Hematopoietic multipotent progenitor cell treated with erythropoietin and hydrocortisone succinate and interleukin-3 and kit ligand, for 17 days (in vitro differentiated cells): ENCODE measurements at regions not wholly inside any gene's neighbourhood (a gene's known extent, or its start where the extent isn't known, plus 50 kb on each side); places are given as distances from the start of the nearest gene placed in this dataset.
"Not testable (repeated sequence)": the region's sequence is repeated elsewhere in the genome, so short reads cannot be mapped to it uniquely, and the experiment has no call there.

ENCODE experiments used
- DNase-seq: peaks from one replicate; pipeline ENCODE4 v3.0.0-alpha.2; 2015; ENCODE audit warnings: low spot score

GRCh38 chr10:108684431-108684830 is 1238.9 kb downstream of the XPNPEP1 start:
- DNase-seq: no peak

GRCh38 chr10:108673741-108674140 is 1249.6 kb downstream of the XPNPEP1 start:
- DNase-seq: no peak

GRCh38 chr10:108663587-108663986 is 1259.7 kb downstream of the XPNPEP1 start:
- no peak for DNase-seq

GRCh38 chr10:108662975-108663374 is 1260.3 kb downstream of the XPNPEP1 start:
- DNase-seq: no peak

GRCh38 chr10:108655057-108655456 is 1268.3 kb downstream of the XPNPEP1 start:
- no peak for DNase-seq

GRCh38 chr10:108653531-108653930 is 1269.8 kb downstream of the XPNPEP1 start:
- DNase-seq: no peak

- DNase-seq: no peak
These were observed 1284.3 kb downstream of the XPNPEP1 start for GRCh38 chr10:108639010-108639409.

- DNase-seq: no peak
These were observed 1285.1 kb downstream of the XPNPEP1 start for GRCh38 chr10:108638225-108638624.

- no peak for DNase-seq
These were observed 1290.3 kb downstream of the XPNPEP1 start for GRCh38 chr10:108633046-108633445.

GRCh38 chr10:108632144-108632543 is 1291.2 kb downstream of the XPNPEP1 start:
- no peak for DNase-seq

GRCh38 chr10:108631332-108631731 is 1292.0 kb downstream of the XPNPEP1 start:
- DNase-seq: no peak

GRCh38 chr10:108629834-108630233 is 1293.5 kb downstream of the XPNPEP1 start:
- DNase-seq: no peak

GRCh38 chr10:108624052-108624451 is 1299.3 kb downstream of the XPNPEP1 start:
- DNase-seq: no peak

- DNase-seq: no peak
These were observed 1302.3 kb downstream of the XPNPEP1 start for GRCh38 chr10:108620821-108621534.

- DNase-seq: no peak
These were observed 1306.6 kb downstream of the XPNPEP1 start for GRCh38 chr10:108616559-108617285.

GRCh38 chr10:108615576-108616320 is 1307.6 kb downstream of the XPNPEP1 start:
- DNase-seq: no peak

GRCh38 chr10:108612485-108612884 is 1310.8 kb downstream of the XPNPEP1 start:
- no peak for DNase-seq

- no peak for DNase-seq
These were observed 1314.5 kb downstream of the XPNPEP1 start for GRCh38 chr10:108608860-108609259.

GRCh38 chr10:108601851-108602250 is 1321.5 kb downstream of the XPNPEP1 start:
- no peak for DNase-seq

GRCh38 chr10:108600511-108600910 is 1322.8 kb downstream of the XPNPEP1 start:
- not testable (repeated sequence) for DNase-seq

- DNase-seq: not testable (repeated sequence)
These were observed 1324.0 kb downstream of the XPNPEP1 start for GRCh38 chr10:108599317-108599716.

- no peak for DNase-seq
These were observed 1324.5 kb downstream of the XPNPEP1 start for GRCh38 chr10:108598831-108599230.

GRCh38 chr10:108598320-108598695 is 1325.0 kb downstream of the XPNPEP1 start:
- no peak for DNase-seq
